Activated naive CD8-positive, alpha-beta T cell treated with anti-CD3 and anti-CD28 coated beads, Interleukin-2, amount 10 ng/mL, durations not matched to agents 7 days and 5 days (primary cell): ENCODE measurements at regions not wholly inside any gene's neighbourhood (a gene's known extent, or its start where the extent isn't known, plus 50 kb on each side); places are given as distances from the start of the nearest gene placed in this dataset.
"Not testable (repeated sequence)": the region's sequence is repeated elsewhere in the genome, so short reads cannot be mapped to it uniquely, and the experiment has no call there.

ENCODE experiments used
- ATAC-seq: fragments of 150-1000 bp; cut with Tn5 transposase; one replicate; pipeline ENCODE4 v1.10.0; 2021; ENCODE audit warnings: low read depth, moderate library complexity
- POLR2A ChIA-PET: fragments of 350-600 bp; sonication (Branson Sonifier 250); formaldehyde crosslinking; loops from one replicate; lab custom pipeline; 2021; ENCODE audit warnings: antibody characterized with exemption; lab: Charles Lee
- DNase-seq: peaks from one replicate; pipeline ENCODE4 v3.0.0; 2021
- H3K27ac Mint-ChIP-seq: one replicate; pipeline ENCODE4 v1.8.0; 2022; ENCODE audit warnings: mild to moderate bottlenecking, mixed read lengths
- H3K27me3 Mint-ChIP-seq: one replicate; pipeline ENCODE4 v1.8.0; 2022; ENCODE audit warnings: mild to moderate bottlenecking, moderate library complexity, mixed read lengths
- H3K36me3 Mint-ChIP-seq: one replicate; pipeline ENCODE4 v1.8.0; 2021; ENCODE audit warnings: mild to moderate bottlenecking, mixed read lengths
- H3K4me1 Mint-ChIP-seq: one replicate; pipeline ENCODE4 v1.8.0; 2021; ENCODE audit warnings: mixed read lengths
- H3K4me3 Mint-ChIP-seq: one replicate; pipeline ENCODE4 v1.8.0; 2022; ENCODE audit warnings: mild to moderate bottlenecking, moderate library complexity, mixed read lengths
- H3K9me3 Mint-ChIP-seq: one replicate; pipeline ENCODE4 v1.8.0; 2021; ENCODE audit warnings: mixed read lengths

DNA sequence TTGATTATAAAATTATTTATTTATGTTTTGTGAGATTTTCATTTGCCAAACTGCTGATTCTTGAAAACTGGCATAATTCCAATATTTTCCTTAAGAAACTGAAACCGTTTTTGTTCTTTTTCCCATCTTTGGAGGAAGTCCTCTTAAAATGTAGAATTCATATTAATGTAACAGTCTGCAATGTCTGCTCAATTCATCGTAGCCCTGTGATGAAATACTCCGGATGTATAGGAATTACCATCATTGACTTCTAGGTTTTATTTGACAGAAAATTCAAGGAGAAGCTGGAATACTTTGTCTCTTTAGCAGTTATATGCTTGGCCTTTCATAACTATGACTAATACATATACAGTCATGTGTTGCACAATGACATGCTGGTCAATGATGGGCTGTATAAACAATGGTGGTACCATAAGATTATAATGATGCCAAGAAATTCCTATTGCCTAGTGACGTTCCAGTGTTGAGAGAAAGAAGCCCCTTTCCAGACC lies 185.0 kb upstream of the GPRIN3 start:
- no peak for DNase-seq
- Mint-ChIP-seq H3K27me3 (peaks cover 5% of the 10 kb centered on the region), H3K4me3 (no peak overlapping the region), H3K36me3 (no peaks in the 10 kb centered on the region), H3K27ac (no peak overlapping the region), H3K9me3 (peaks cover 1% of the 10 kb centered on the region), H3K4me1 (no peaks in the 10 kb centered on the region)
- POLR2A ChIA-PET = no interaction called here
- no peak for ATAC-seq

DNA sequence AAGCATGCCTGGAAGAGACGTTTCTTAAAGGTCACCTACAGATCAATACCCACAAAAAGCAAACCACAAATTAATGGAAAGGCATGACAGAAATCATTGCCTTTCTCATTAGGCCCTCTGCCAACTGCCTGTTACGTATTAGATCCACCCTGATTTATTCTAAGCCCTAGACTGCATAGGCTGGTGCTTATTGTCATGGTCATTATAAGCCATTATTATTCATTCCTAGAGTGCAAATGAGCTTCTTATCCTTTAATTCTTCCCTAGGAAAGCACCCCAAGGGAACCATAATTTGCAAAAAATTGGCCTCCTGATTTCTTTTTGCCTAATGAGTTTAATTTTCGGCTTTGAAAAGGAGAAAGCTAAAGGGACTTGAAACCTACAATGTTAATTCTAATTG lies 184.2 kb upstream of the GPRIN3 start:
- Mint-ChIP-seq H3K9me3 (peaks cover 1% of the 10 kb centered on the region), H3K27ac (no peak overlapping the region), H3K4me1 (no peaks in the 10 kb centered on the region), H3K27me3 (peaks cover 4% of the 10 kb centered on the region), H3K4me3 (no peak overlapping the region), H3K36me3 (no peaks in the 10 kb centered on the region)
- DNase-seq (no peak), ATAC-seq (no peak)
- POLR2A ChIA-PET = no interaction called here

DNA sequence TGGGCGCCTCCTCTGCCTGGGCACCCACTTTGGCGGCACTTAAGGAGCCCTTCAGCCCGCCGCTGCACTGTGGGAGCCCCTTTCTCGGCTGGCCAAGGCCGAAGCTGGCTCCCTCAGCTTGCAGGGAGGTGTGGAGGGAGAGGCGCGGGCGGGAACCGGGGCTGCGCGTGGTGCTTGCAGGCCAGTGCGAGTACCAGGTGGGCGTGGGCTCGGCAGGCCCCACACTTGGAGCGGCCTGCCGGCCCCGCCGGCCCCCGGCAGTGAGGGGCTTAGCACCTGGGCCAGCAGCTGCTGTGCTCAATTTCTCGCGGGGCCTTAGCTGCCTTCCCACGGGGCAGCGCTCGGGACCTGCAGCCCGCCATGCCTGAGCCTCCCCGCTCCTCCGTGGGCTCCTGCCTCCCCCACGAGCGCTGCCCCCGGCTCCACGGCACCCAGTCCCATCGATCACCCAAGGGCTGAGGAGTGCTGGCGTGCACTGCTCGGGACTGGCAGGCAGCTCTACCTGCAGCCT lies 182.4 kb upstream of the GPRIN3 start:
- H3K4me3 Mint-ChIP-seq, H3K27ac Mint-ChIP-seq, H3K9me3 Mint-ChIP-seq, ATAC-seq, POLR2A ChIA-PET, H3K4me1 Mint-ChIP-seq, DNase-seq, H3K27me3 Mint-ChIP-seq, H3K36me3 Mint-ChIP-seq: not testable (repeated sequence)

DNA sequence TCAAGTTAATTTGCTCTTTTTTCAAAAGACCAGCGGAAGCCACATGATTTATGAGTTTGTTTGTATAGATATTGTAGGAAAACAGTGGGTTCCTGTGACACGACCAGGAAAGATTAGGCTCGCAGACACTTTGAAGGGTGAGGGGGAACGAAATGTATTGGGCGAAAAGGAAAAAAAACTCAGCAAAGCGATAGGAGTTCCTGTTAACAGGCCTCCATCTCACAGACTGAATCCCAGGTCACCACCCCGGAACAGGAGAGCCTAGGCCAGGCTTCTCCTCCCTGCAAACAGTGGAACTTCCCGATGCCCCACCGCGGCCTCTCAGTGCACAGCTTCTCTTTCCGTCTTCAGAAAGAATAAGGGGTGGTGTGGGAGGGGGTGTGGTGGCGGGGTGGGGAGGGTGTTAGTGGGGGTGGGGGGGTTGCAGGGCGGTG lies 181.8 kb upstream of the GPRIN3 start:
- H3K9me3 Mint-ChIP-seq = no peaks in the 10 kb centered on the region
- peaks cover 2% of the 10 kb centered on the region for H3K27me3 Mint-ChIP-seq
- peak overlapping the region; percentile 20 for H3K27ac Mint-ChIP-seq
- no peaks in the 10 kb centered on the region for H3K4me1 Mint-ChIP-seq
- H3K36me3 Mint-ChIP-seq = no peaks in the 10 kb centered on the region
- DNase-seq (no peak), ATAC-seq (no peak)
- POLR2A ChIA-PET = no interaction called here
- H3K4me3 Mint-ChIP-seq = no peak overlapping the region

DNA sequence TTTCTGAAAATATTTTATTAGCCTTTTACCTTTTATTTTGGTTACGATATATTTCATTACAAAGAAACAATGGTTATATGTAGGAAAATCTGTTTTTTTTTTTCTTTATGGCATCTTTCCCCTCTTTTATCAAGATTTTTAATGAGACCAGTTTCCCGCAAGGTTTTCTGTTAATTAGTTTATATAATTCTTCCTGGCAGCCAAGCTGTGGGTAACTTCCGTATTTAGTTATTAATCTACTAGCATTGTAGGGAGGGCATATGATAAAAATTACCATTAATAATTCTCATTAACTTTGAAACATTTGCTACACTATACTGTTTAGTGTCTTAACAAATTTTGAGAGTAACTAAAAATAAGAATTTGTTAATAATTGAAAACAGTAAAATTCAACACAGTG lies 181.1 kb upstream of the GPRIN3 start:
- POLR2A ChIA-PET = no interaction called here
- peaks cover 4% of the 10 kb centered on the region for H3K27me3 Mint-ChIP-seq
- no peak for ATAC-seq
- no peaks in the 10 kb centered on the region for H3K9me3 Mint-ChIP-seq
- H3K4me1 Mint-ChIP-seq = no peaks in the 10 kb centered on the region
- no peak overlapping the region for H3K27ac Mint-ChIP-seq
- no peak for DNase-seq
- H3K36me3 Mint-ChIP-seq = no peaks in the 10 kb centered on the region
- H3K4me3 Mint-ChIP-seq = no peak overlapping the region

DNA sequence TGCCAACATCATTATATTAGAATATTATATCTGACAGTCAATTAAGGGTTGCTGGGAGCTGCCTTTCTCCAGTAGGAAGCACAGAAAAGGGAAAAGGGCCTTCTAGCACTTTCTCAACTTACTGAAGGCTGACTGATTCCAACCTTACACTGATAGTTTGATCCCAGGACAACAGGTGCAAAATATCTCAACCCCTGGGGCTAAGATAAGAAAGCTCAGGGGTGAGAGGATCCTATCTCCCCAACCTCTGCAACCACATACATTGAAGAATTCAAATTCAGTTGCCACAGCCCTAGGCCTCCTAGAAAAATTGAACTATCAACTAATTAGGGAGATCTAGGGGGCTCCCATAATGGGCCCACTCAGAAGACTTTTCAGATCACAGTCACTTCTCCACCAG lies 179.1 kb upstream of the GPRIN3 start:
- Mint-ChIP-seq H3K36me3 (no peaks in the 10 kb centered on the region), H3K4me1 (no peaks in the 10 kb centered on the region), H3K27ac (no peak overlapping the region), H3K27me3 (peaks cover 4% of the 10 kb centered on the region), H3K9me3 (no peaks in the 10 kb centered on the region), H3K4me3 (no peak overlapping the region)
- POLR2A ChIA-PET = no interaction called here
- ATAC-seq = no peak
- DNase-seq = no peak

DNA sequence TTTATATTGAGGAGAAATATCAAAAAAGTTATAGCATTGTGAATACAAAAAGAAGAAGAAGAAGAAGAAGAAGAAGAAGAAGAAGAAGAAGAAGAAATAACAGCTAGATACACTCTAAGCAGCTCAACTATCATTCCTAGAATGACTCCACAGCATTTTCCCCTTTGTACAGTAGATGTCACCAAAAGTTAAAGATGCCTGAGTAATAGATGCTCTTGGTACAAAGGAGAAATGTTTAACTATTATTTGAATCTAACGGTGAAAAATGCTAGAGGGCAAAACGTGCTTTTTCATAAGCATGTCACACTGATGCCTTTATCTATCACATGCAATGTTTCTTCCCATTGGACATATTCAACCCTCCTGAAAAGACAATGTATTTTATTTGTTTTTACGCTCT lies 178.4 kb upstream of the GPRIN3 start:
- no peak overlapping the region for H3K4me3 Mint-ChIP-seq
- H3K27me3 Mint-ChIP-seq = peaks cover 6% of the 10 kb centered on the region
- ATAC-seq (no peak), DNase-seq (no peak)
- H3K36me3 Mint-ChIP-seq = no peaks in the 10 kb centered on the region
- peaks cover 1% of the 10 kb centered on the region for H3K9me3 Mint-ChIP-seq
- POLR2A ChIA-PET = no interaction called here
- H3K4me1 Mint-ChIP-seq = no peaks in the 10 kb centered on the region
- H3K27ac Mint-ChIP-seq = no peak overlapping the region

DNA sequence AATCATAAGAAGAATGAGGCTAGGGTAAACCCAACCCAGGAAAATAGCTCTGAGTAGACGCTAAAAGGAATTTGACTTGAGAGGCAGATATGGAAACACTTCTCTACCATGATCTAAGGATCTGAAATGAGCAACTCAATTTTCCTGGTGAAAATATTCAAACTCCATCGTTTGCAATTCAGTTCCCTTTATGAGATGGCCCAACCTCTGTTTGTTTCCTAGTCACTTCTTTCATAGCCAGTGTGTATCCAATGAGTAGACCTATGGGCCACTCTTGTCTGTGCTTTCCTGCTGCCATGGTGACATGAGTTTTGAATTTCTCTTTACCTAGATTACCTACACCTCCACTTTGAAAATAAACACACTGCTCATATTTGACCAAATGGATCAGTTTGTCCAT lies 176.2 kb upstream of the GPRIN3 start:
- ATAC-seq = no peak

DNA sequence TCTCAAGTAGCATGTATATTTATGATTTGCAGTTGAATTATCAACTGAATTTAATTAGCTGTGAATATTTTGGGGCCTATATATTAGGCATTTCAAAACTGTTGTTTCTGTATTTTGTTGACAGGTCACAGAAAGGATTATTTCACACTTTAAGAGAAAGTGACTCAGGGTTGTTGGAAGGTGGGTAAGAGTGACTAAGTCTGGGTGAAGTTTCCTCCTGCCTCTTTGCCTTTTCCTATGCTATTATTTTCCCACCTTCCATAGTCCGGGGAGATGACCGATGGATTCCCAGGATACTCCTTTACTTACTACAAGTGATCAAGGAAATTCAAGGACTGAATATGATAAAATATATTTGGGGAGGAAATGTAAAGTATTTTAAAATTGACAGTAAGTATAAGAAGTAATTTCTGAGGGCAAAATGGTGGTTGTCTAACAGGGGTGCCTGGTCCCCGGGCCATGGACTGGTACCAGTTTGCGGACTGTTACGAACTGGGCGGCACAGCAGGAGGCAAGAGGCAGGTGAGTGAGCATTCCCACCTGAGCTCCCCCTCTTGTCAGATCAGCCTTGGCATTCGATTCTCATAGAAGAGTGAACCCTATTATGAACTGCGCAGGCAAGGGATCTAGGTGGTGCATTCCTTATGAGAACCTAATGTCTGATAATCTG lies 175.5 kb upstream of the GPRIN3 start:
- POLR2A ChIA-PET = no interaction called here
- peaks cover 14% of the 10 kb centered on the region for H3K27me3 Mint-ChIP-seq
- ATAC-seq (no peak), DNase-seq (no peak)
- H3K27ac Mint-ChIP-seq = no peak overlapping the region
- no peak overlapping the region for H3K4me3 Mint-ChIP-seq
- peaks cover 4% of the 10 kb centered on the region for H3K36me3 Mint-ChIP-seq
- H3K9me3 Mint-ChIP-seq = peaks cover 7% of the 10 kb centered on the region
- no peaks in the 10 kb centered on the region for H3K4me1 Mint-ChIP-seq

More for the DNA sequence above, 176.2 kb upstream of the GPRIN3 start:
- Mint-ChIP-seq H3K4me1 (no peaks in the 10 kb centered on the region), H3K9me3 (peaks cover 7% of the 10 kb centered on the region), H3K27ac (no peak overlapping the region), H3K27me3 (peaks cover 14% of the 10 kb centered on the region), H3K36me3 (peaks cover 2% of the 10 kb centered on the region), H3K4me3 (no peak overlapping the region)
- DNase-seq = no peak
- POLR2A ChIA-PET = no interaction called here

DNA sequence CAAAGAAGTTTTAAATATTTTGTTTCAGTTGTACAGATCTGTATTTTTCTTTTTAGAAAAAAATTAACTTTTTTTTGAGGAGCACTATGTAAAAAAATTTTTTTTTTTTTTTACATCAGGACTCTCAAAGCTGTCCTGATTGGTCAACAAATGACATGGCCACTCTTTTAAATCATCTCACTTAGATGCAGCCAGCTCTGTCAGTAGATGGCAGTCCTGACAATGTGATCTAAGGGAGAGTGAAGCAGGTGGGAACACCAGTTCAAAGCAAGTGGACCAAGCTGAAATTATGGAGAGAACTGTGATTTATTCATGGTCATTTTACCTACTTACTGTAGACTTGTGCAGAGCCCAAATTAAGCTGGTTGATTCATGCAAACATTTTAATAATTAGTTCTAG lies 174.7 kb upstream of the GPRIN3 start:
- no peak for DNase-seq
- Mint-ChIP-seq H3K9me3 (peaks cover 7% of the 10 kb centered on the region), H3K4me3 (no peak overlapping the region), H3K27me3 (peaks cover 14% of the 10 kb centered on the region), H3K27ac (no peak overlapping the region), H3K4me1 (no peaks in the 10 kb centered on the region), H3K36me3 (peaks cover 4% of the 10 kb centered on the region)
- POLR2A ChIA-PET = interaction anchor here (1.1 kb wide), 1 partner anchor 9 kb away, joined by 4 read pairs; no protein-coding TSS in a partner anchor
- peak; percentile 58 for ATAC-seq

DNA sequence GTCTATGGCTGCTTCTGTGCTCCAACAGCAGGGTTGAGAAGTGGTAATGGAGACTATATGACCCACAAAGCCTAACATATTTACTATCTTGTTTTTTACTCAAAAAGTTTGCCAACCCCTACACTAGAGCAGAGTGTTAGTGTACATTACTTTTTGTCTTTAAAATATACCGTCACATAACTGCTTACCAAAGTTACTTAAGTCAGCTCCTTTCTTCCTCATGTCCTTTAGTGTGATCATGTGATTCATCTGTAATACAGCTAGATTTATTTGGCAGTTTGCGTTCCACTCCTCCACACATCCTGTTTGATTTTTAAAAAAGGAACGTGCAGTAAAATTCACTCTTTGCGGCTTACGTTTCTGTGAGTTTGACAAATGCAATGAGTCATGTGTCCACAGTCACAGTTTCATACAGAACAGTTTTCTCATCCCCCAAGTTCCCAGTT lies 162.4 kb upstream of the GPRIN3 start:
- H3K36me3 Mint-ChIP-seq = peaks cover 6% of the 10 kb centered on the region
- peaks cover 2% of the 10 kb centered on the region for H3K9me3 Mint-ChIP-seq
- DNase-seq = no peak
- POLR2A ChIA-PET = interaction anchor here (1.2 kb wide), 1 partner anchor 10 kb away, joined by 3 read pairs; no protein-coding TSS in a partner anchor
- no peaks in the 10 kb centered on the region for H3K27me3 Mint-ChIP-seq
- H3K4me3 Mint-ChIP-seq = peak overlapping the region; percentile 25
- peak; percentile 93 for ATAC-seq
- H3K4me1 Mint-ChIP-seq = peaks cover 17% of the 10 kb centered on the region
- H3K27ac Mint-ChIP-seq = peak overlapping the region; percentile 79

DNA sequence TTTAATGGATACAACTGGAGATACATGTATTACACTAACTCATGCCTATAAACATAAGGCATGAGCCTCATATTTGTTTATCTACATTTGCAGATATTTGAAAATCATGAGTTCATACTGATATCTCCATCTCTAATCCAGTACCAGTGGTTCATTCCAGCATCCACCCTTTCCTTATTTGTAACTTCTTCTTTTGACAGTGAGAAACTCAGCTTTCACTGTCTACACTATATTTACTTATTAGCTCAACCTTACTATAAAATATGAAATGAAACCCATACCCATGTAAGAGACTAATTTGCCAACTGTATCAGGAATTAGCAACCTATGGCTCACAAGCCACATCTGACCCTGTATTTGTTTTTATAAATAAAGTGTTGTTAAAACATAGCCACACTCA lies 161.9 kb upstream of the GPRIN3 start:
- Mint-ChIP-seq H3K4me1 (peaks cover 17% of the 10 kb centered on the region), H3K27ac (peak overlapping the region; percentile 79), H3K27me3 (no peaks in the 10 kb centered on the region), H3K9me3 (peaks cover 2% of the 10 kb centered on the region), H3K36me3 (peaks cover 6% of the 10 kb centered on the region), H3K4me3 (peak overlapping the region; percentile 25)
- POLR2A ChIA-PET = interaction anchor here (1.2 kb wide), 1 partner anchor 11 kb away, joined by 3 read pairs; no protein-coding TSS in a partner anchor
- ATAC-seq = no peak
- DNase-seq = no peak

DNA sequence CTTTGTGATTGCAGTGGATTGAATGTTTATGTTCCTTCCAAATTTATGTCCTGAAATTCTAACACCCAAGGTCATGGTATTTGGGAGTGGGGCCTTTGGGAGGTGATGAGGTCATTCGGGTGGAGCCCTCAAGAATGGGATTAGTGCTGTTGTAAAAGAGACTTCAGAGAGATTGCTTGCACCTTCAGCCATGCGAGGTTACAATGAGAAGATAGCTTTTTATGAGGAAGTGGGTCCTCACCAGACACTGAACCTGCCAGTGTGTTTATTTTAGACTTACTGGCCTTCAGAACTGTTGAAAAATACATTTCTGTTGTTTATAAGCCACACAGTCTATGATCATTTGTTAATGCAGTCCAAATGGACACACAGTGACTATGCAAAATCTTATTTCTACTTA lies 161.0 kb upstream of the GPRIN3 start:
- Mint-ChIP-seq H3K4me1 (peaks cover 17% of the 10 kb centered on the region), H3K4me3 (no peak overlapping the region), H3K27ac (no peak overlapping the region), H3K36me3 (peaks cover 6% of the 10 kb centered on the region), H3K9me3 (peaks cover 2% of the 10 kb centered on the region), H3K27me3 (no peaks in the 10 kb centered on the region)
- ATAC-seq (no peak), DNase-seq (no peak)
- POLR2A ChIA-PET = no interaction called here

DNA sequence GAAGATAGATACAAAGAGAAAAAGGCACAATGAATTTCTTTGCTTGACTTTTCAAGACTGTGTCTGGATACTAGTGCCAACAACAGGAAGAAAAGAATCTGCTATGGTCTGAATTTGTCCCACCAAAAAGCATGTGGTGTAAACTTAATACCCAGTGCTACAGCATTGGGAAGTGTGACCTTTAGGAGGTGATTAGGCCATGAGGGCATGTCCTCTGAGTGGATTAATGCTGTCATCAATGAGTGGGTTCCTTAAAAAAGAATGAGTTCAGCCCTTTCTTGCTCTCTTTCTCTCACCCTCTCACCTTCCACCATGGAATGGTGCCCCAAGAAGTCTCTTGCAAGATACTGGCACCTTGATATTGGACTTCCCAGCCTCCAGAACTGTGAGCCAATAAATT lies 155.7 kb upstream of the GPRIN3 start:
- Mint-ChIP-seq H3K4me1 (no peaks in the 10 kb centered on the region), H3K9me3 (peaks cover 2% of the 10 kb centered on the region), H3K27ac (no peak overlapping the region), H3K27me3 (peaks cover 5% of the 10 kb centered on the region), H3K4me3 (no peak overlapping the region), H3K36me3 (no peaks in the 10 kb centered on the region)
- POLR2A ChIA-PET = no interaction called here
- ATAC-seq (no peak), DNase-seq (no peak)
